Loucy (cell line): ENCODE measurements at regions not wholly inside any gene's neighbourhood (a gene's known extent, or its start where the extent isn't known, plus 50 kb on each side); places are given as distances from the start of the nearest gene placed in this dataset.

Experiments
- H2AFZ ChIP-seq: fragments of 200-600 bp; sonication (generic); 2 replicates; pipeline ENCODE4 v1.6.0; 2016; ENCODE audit warnings: antibody characterized with exemption, mild to moderate bottlenecking, low read length, moderate library complexity
- H3F3A ChIP-seq: fragments of 200-600 bp; 2 replicates; pipeline ENCODE4 v1.6.0; 2016; ENCODE audit warnings: antibody characterized with exemption, low read depth, mild to moderate bottlenecking
- H3K27me3 ChIP-seq: fragments of 200-600 bp; sonication (generic); 2 replicates; pipeline ENCODE4 v1.6.1; 2014; ENCODE audit warnings: low read length, mild to moderate bottlenecking; ENCODE audit not compliant: insufficient read depth, poor library complexity, severe bottlenecking
- H3K36me3 ChIP-seq: fragments of 200-600 bp; sonication (generic); 2 replicates; pipeline ENCODE4 v1.6.1; 2016; ENCODE audit warnings: low read length; ENCODE audit not compliant: insufficient read depth
- H3K4me1 ChIP-seq: fragments of 200-600 bp; sonication (generic); 2 replicates; pipeline ENCODE4 v1.5.1; 2014; ENCODE audit warnings: low read length, mild to moderate bottlenecking; ENCODE audit not compliant: insufficient read depth, poor library complexity, severe bottlenecking
- H3K4me2 ChIP-seq: fragments of 200-600 bp; sonication (generic); 2 replicates; pipeline ENCODE4 v1.6.0; 2014; ENCODE audit warnings: antibody characterized with exemption, low read length, low read depth, mild to moderate bottlenecking; ENCODE audit not compliant: poor library complexity, severe bottlenecking
- H3K4me3 ChIP-seq: fragments of 200-600 bp; sonication (generic); 2 replicates; pipeline ENCODE4 v1.5.1; 2014; ENCODE audit warnings: low read length, mild to moderate bottlenecking, mixed read lengths; ENCODE audit not compliant: poor library complexity, severe bottlenecking
- H3K79me2 ChIP-seq: fragments of 200-600 bp; sonication (generic); 2 replicates; pipeline ENCODE4 v1.6.1; 2014; ENCODE audit warnings: low read length; ENCODE audit not compliant: insufficient read depth
- H3K9ac ChIP-seq: fragments of 200-600 bp; sonication (generic); 2 replicates; pipeline ENCODE4 v1.6.0; 2014; ENCODE audit warnings: mild to moderate bottlenecking, low read depth, low read length, moderate library complexity; ENCODE audit not compliant: poor library complexity, severe bottlenecking
- H3K9me2 ChIP-seq: fragments of 200-600 bp; sonication (generic); replicated peaks from 2 replicates; pipeline ENCODE4 v1.6.1; 2016; ENCODE audit warnings: low read depth, low read length, mixed read lengths
- H3K9me3 ChIP-seq: fragments of 200-600 bp; sonication (generic); 2 replicates; pipeline ENCODE4 v1.6.1; 2014; ENCODE audit warnings: mild to moderate bottlenecking, antibody characterized with exemption, low read length, low read depth; ENCODE audit not compliant: insufficient read depth
- H4K20me1 ChIP-seq: fragments of 200-600 bp; sonication (generic); 2 replicates; pipeline ENCODE4 v1.6.0; 2014; ENCODE audit warnings: antibody characterized with exemption, low read length, mild to moderate bottlenecking; ENCODE audit not compliant: insufficient read depth, poor library complexity, severe bottlenecking
- EZH2phosphoT487 ChIP-seq: fragments of 200-600 bp; IDR thresholded peaks from 2 replicates; pipeline ENCODE4 v1.6.1; 2018; ENCODE audit warnings: antibody characterized with exemption, mild to moderate bottlenecking, moderate library complexity, borderline replicate concordance
- TF ChIP-seq, protein P1 (sequence below): fragments of 200-600 bp; sonication (generic); conservative IDR thresholded peaks from 2 replicates; pipeline ENCODE4 v1.5.1; 2014; ENCODE audit warnings: mild to moderate bottlenecking, antibody characterized with exemption, low read length

DNA sequence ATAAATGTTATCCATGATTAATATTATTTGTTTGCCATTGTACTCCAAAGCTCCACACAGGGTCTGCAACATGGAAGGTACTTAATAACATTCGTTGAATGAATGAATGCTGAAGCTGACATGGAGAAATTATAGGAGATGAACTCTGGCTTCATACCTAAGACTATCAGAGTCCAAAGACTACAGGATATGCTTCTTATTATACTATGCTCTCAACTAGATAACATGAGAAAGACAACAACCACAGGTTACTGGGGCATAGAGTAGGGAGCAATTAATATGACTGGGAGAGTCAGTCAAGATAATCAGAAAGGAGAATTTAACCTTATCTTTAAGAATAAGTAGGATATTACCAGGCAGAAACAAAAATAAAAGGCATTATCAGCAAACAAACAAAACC lies 236.3 kb upstream of the SOX5 start:
- Histone ChIP-seq H3K9me3 (no peaks in the 10 kb centered on the region), H3K9ac (no peak overlapping the region), H3K36me3 (no peaks in the 10 kb centered on the region), H2AFZ (no peak overlapping the region), H3K4me3 (no peak overlapping the region), H3K9me2 (no peaks in the 10 kb centered on the region), H3K4me2 (no peak overlapping the region), H3K27me3 (no peaks in the 10 kb centered on the region), H3F3A (no peaks in the 10 kb centered on the region), H4K20me1 (no peaks in the 10 kb centered on the region), H3K4me1 (no peaks in the 10 kb centered on the region), H3K79me2 (no peaks in the 10 kb centered on the region)
- TF ChIP-seq, protein P1, sequence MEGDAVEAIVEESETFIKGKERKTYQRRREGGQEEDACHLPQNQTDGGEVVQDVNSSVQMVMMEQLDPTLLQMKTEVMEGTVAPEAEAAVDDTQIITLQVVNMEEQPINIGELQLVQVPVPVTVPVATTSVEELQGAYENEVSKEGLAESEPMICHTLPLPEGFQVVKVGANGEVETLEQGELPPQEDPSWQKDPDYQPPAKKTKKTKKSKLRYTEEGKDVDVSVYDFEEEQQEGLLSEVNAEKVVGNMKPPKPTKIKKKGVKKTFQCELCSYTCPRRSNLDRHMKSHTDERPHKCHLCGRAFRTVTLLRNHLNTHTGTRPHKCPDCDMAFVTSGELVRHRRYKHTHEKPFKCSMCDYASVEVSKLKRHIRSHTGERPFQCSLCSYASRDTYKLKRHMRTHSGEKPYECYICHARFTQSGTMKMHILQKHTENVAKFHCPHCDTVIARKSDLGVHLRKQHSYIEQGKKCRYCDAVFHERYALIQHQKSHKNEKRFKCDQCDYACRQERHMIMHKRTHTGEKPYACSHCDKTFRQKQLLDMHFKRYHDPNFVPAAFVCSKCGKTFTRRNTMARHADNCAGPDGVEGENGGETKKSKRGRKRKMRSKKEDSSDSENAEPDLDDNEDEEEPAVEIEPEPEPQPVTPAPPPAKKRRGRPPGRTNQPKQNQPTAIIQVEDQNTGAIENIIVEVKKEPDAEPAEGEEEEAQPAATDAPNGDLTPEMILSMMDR, result no peak
- TF ChIP-seq EZH2phosphoT487, result no peak

DNA sequence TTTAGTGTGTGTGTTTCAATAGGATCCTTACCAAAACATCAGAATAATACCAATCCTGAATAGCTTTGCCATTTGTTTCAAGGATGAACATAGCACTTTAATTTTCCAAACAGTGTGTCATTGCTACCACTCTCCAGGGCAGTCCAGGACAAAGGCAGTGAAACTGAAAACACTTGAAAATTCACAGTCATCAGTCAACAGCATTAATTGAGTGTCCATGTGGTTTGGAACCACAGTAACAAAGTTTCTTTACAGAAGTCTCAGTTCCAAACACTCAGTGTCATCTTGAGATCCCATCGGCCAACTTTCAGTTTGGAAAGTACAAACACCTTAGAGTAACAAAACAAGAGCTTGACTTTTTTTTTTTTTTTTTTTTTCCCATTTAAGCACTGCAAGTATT lies 228.4 kb upstream of the SOX5 start:
- no peak overlapping the region for H3K4me2 ChIP-seq
- no peaks in the 10 kb centered on the region for H3F3A ChIP-seq
- H3K27me3 ChIP-seq, result no peaks in the 10 kb centered on the region
- no peaks in the 10 kb centered on the region for H3K9me2 ChIP-seq
- H3K9ac ChIP-seq, result no peak overlapping the region
- H3K4me1 ChIP-seq, result peaks cover 2% of the 10 kb centered on the region
- H3K36me3 ChIP-seq, result no peaks in the 10 kb centered on the region
- no peak for TF ChIP-seq EZH2phosphoT487
- TF ChIP-seq, protein P1, result no peak
- no peaks in the 10 kb centered on the region for H4K20me1 ChIP-seq
- H3K79me2 ChIP-seq, result no peaks in the 10 kb centered on the region
- H2AFZ ChIP-seq, result no peak overlapping the region
- no peak overlapping the region for H3K4me3 ChIP-seq
- no peaks in the 10 kb centered on the region for H3K9me3 ChIP-seq

DNA sequence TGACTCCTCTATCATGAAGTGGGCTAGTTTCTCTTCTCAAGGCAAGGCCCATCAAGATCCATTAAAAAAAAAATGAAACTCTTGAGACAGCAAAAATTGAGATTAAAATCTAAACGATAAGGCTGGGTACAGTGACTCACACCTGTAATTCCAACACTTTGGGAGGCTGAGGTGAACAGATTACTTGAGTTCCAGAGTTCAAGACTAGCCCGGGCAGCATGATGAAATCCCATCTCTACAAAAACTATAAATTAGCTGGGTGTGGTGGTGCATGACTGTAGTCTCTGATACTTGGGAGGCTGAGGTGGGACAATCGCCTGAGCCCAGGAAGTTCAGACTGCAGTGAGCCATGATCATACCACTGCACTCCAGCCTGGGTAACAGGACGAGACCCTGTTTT lies 226.5 kb upstream of the SOX5 start:
- H3F3A ChIP-seq, result no peaks in the 10 kb centered on the region
- H3K9me2 ChIP-seq, result no peaks in the 10 kb centered on the region
- no peak overlapping the region for H2AFZ ChIP-seq
- H3K4me3 ChIP-seq, result no peak overlapping the region
- peaks cover 8% of the 10 kb centered on the region for H3K4me1 ChIP-seq
- no peaks in the 10 kb centered on the region for H3K27me3 ChIP-seq
- TF ChIP-seq, protein P1, result no peak
- no peak for TF ChIP-seq EZH2phosphoT487
- H3K9ac ChIP-seq, result no peak overlapping the region
- H3K4me2 ChIP-seq, result no peak overlapping the region
- H4K20me1 ChIP-seq, result no peaks in the 10 kb centered on the region
- no peaks in the 10 kb centered on the region for H3K9me3 ChIP-seq
- no peaks in the 10 kb centered on the region for H3K79me2 ChIP-seq
- no peaks in the 10 kb centered on the region for H3K36me3 ChIP-seq
